Panc1 (cell line): ENCODE measurements at regions not wholly inside any gene's neighbourhood (a gene's known extent, or its start where the extent isn't known, plus 50 kb on each side); places are given as distances from the start of the nearest gene placed in this dataset.

Source experiments
- CTCF ChIP-seq: fragments of 450-650 bp; IDR thresholded peaks from 2 replicates; pipeline ENCODE4 v1.5.1; 2017; ENCODE audit warnings: mild to moderate bottlenecking
- POLR2AphosphoS5 ChIP-seq: IDR thresholded peaks from 2 replicates; pipeline ENCODE4 v1.6.1; 2012; ENCODE audit warnings: mild to moderate bottlenecking, low read depth, low read length, moderate library complexity
- REST ChIP-seq, 2 experiments: IDR thresholded peaks; 2 replicates each; pipeline ENCODE4 v1.6.1; 2011 to 2012; ENCODE audit warnings: low read depth in 2 of 2, control low read depth in 1 of 2, low read length in 1 of 2, mild to moderate bottlenecking in 1 of 2, moderate library complexity in 1 of 2; ENCODE audit not compliant: insufficient read depth in 1 of 2
- TCF7L2 ChIP-seq: IDR thresholded peaks from 2 replicates; pipeline ENCODE4 v1.6.1; 2011; ENCODE audit warnings: mild to moderate bottlenecking, low read depth, low read length, inconsistent platforms

- no peak for TF ChIP-seq CTCF
- no peak for TF ChIP-seq REST (IDR thresholded peaks at IDR 0.05; ENCODE audit: insufficient read depth in 1 of 2, low read depth in 2 of 2, low read length in 1 of 2)
- TF ChIP-seq POLR2AphosphoS5, result no peak
- no peak for TF ChIP-seq TCF7L2
Measured at GRCh38 chr3:162632672-162633071, 1136.1 kb downstream of the OTOL1 start.
